ENCODE measurements at regions not wholly inside any gene's neighbourhood (a gene's known extent, or its start where the extent isn't known, plus 50 kb on each side); places are given as distances from the start of the nearest gene placed in this dataset.

GRCh38 chr2:134174711-134175110 is 79.2 kb upstream of the MGAT5 start:
- Histone ChIP-seq H2BK20ac (ENCODE audit: low read length) (no peak overlapping the region), H3K79me1 (ENCODE audit: low read depth, low read length) (peaks cover 8% of the 10 kb centered on the region; the same call in 1 of the 2 replicates), H2AK5ac (ENCODE audit: low read depth, low read length) (no peak overlapping the region), H3K23me2 (ENCODE audit: low read depth, low read length) (no peaks in the 10 kb centered on the region), H2BK12ac (ENCODE audit: low read depth, low read length) (no peak overlapping the region), H2AFZ (ENCODE audit: low read length) (no peak overlapping the region), H3K56ac (replicated peaks; ENCODE audit: insufficient read length, low read depth, low read length) (no peak overlapping the region), H2BK15ac (ENCODE audit: low read length) (no peak overlapping the region), H3K27ac (ENCODE audit: low read depth, low read length) (no peak overlapping the region), H3K9ac (replicated peaks in 1 of 4; ENCODE audit: extremely low read depth in 1 of 4, low read depth in 3 of 4, low read length in 3 of 4) (no peak overlapping the region), H4K8ac (ENCODE audit: extremely low read depth, insufficient read depth, low read length) (no peak overlapping the region), H3K4me1 (replicated peaks in 1 of 4; ENCODE audit: control insufficient read depth in 3 of 4, insufficient read depth in 4 of 4, low read length in 3 of 4) (peaks cover 2 to 11% (median 8%) of the 10 kb centered on the region in 4 experiments; a peak in 3 of 7 replicates), H3K23ac (ENCODE audit: insufficient read length) (no peak overlapping the region), H3K79me2 (ENCODE audit: control insufficient read depth in 1 of 2, insufficient read depth in 2 of 2, low read length in 2 of 2) (peaks cover 0 to 83% of the 10 kb centered on the region in 2 experiments; a peak in 3 of 4 replicates), H4K5ac (ENCODE audit: insufficient read length, low read depth, low read length) (no peak overlapping the region), H4K91ac (replicated peaks; ENCODE audit: insufficient read length, low read length) (no peak overlapping the region), H3K18ac (ENCODE audit: extremely low read depth, low read length) (no peak overlapping the region), H3K27me3 (replicated peaks in 1 of 4; ENCODE audit: control insufficient read depth in 3 of 4, extremely low read depth in 1 of 4, insufficient read depth in 3 of 4, low read length in 3 of 4) (no peaks in the 10 kb centered on the region), H4K20me1 (replicated peaks in 1 of 2; ENCODE audit: control insufficient read depth in 1 of 2, insufficient read depth in 2 of 2, low read length in 2 of 2) (peaks cover 0 to 12% of the 10 kb centered on the region in 2 experiments), H3K4me2 (ENCODE audit: insufficient read depth in 1 of 2, low read depth in 2 of 2, low read length in 2 of 2) (no peak overlapping the region), H2BK120ac (replicated peaks; ENCODE audit: low read depth, low read length) (no peak overlapping the region), H3K9me3 (ENCODE audit: insufficient read depth in 2 of 2, low read depth in 1 of 2, low read length in 1 of 2) (no peaks in the 10 kb centered on the region), H3K4me3 (ENCODE audit: extremely low read depth in 1 of 4, insufficient read depth in 2 of 4, low read depth in 3 of 4, low read length in 4 of 4) (no peak overlapping the region), H2BK5ac (ENCODE audit: low read depth, low read length) (no peak overlapping the region), H3K14ac (ENCODE audit: insufficient read length) (no peak overlapping the region), H3K36me3 (ENCODE audit: control insufficient read depth in 2 of 4, insufficient read depth in 4 of 4, low read length in 3 of 4) (no peaks in the 10 kb centered on the region), H3K4ac (replicated peaks; ENCODE audit: insufficient read length, low read depth, low read length) (no peak overlapping the region)
- WGBS, 2 experiments (ENCODE audit: extremely low coverage in 1 of 2, insufficient coverage in 1 of 2, insufficient read length in 1 of 2, insufficient replicate concordance in 2 of 2, low coverage in 1 of 2, low lambda C conversion rate in 2 of 2, missing lambda C conversion rate in 1 of 2) = 87% methylated on average over 5 of the region's 5 CpGs; no CpG with 5 or more reads in 1 of the 2 experiments
- no peak for FAIRE-seq
- POLR2A ChIA-PET (ENCODE audit: partially characterized antibody) = no interaction called here
- CTCF ChIA-PET (ENCODE audit: partially characterized antibody) = interaction anchor here (1.3 to 2.4 kb wide), 2 partner anchors 9 to 57 kb away, joined by 3 to 6 read pairs; no protein-coding TSS in a partner anchor
- DNase-seq (ENCODE audit: low read depth in 1 of 2, low spot score in 2 of 2) = no peak
- TF ChIP-seq FOSL1 (IDR thresholded peaks at IDR 0.05; ENCODE audit: insufficient read depth, low read depth, low read length) (no peak), TCF12 (IDR thresholded peaks at IDR 0.05; ENCODE audit: low read depth, low read length) (no peak), BRCA1 (IDR thresholded peaks at IDR 0.05; ENCODE audit: low read depth, low read length) (no peak)

Data from H1 (cell line).